ENCODE measurements at regions not wholly inside any gene's neighbourhood (a gene's known extent, or its start where the extent isn't known, plus 50 kb on each side); places are given as distances from the start of the nearest gene placed in this dataset.

- ChIA-PET CTCF (interaction anchor here (0.9 kb wide), 1 partner anchor 45 kb away, joined by 3 read pairs; no protein-coding TSS in a partner anchor), POLR2A (no interaction called here)
- Histone ChIP-seq H3K4me1 (no peaks in the 10 kb centered on the region), H3K27ac (no peak overlapping the region), H3K4me3 (no peak overlapping the region), H3K9me3 (no peaks in the 10 kb centered on the region), H3K4me2 (no peak overlapping the region)
- no peak for TF ChIP-seq FOSL2 (IDR thresholded peaks at IDR 0.05)
- TF ChIP-seq FOSL2 (CRISPR knock-in tag; IDR thresholded peaks at IDR 0.05) = peak; percentile 33; the same call in 1 of the 2 replicates
- no peak for TF ChIP-seq HDAC2 (IDR thresholded peaks at IDR 0.05)
- ATAC-seq (no peak), DNase-seq (ENCODE audit: low read depth in 1 of 2, low spot score in 1 of 2) (no peak), FAIRE-seq (no peak)
- WGBS (ENCODE audit: missing lambda C conversion rate) = 45% methylated on average over 2 of the region's 2 CpGs
Measured at GRCh38 chr1:98422816-98423215, 238.7 kb upstream of the SNX7 start.

GRCh38 chr1:98421085-98421435 lies 240.5 kb upstream of the SNX7 start:
- WGBS (ENCODE audit: missing lambda C conversion rate) = 87% methylated on average over 2 of the region's 2 CpGs
- Histone ChIP-seq H3K4me2 (no peak overlapping the region), H3K27ac (no peak overlapping the region), H3K4me1 (no peaks in the 10 kb centered on the region), H3K4me3 (no peak overlapping the region), H3K9me3 (no peaks in the 10 kb centered on the region)
- ChIA-PET CTCF (no interaction called here), POLR2A (no interaction called here)
- ATAC-seq = no peak
- TF ChIP-seq TFCP2L1 (CRISPR knock-in tag; IDR thresholded peaks at IDR 0.05) (no peak), CHD2 (IDR thresholded peaks at IDR 0.05; ENCODE audit: low read length, partially characterized antibody) (no peak), HOXA7 (CRISPR knock-in tag; IDR thresholded peaks at IDR 0.05) (no peak), REST (IDR thresholded peaks at IDR 0.05) (no peak), POLR2AphosphoS2 (conservative IDR thresholded peaks at IDR 0.05; ENCODE audit: low read length) (no peak), CEBPB (IDR thresholded peaks at IDR 0.05) (no peak), ELK1 (IDR thresholded peaks at IDR 0.05; ENCODE audit: low read depth, low read length) (no peak), RCOR1 (IDR thresholded peaks at IDR 0.05; ENCODE audit: low read depth, low read length) (no peak), USF2 (IDR thresholded peaks at IDR 0.05) (no peak), JUNB (IDR thresholded peaks at IDR 0.05) (no peak), EHF (CRISPR knock-in tag; IDR thresholded peaks at IDR 0.05) (no peak), MAX (IDR thresholded peaks at IDR 0.05) (no peak), BHLHE40 (IDR thresholded peaks at IDR 0.05; ENCODE audit: low read depth, low read length) (no peak), HMGXB4 (CRISPR knock-in tag; IDR thresholded peaks at IDR 0.05; ENCODE audit: borderline replicate concordance) (no peak), MAFK (IDR thresholded peaks at IDR 0.05; ENCODE audit: partially characterized antibody) (no peak), KDM1A (IDR thresholded peaks at IDR 0.05; ENCODE audit: low read depth) (no peak), ZFP36 (IDR thresholded peaks at IDR 0.05; ENCODE audit: borderline replicate concordance, partially characterized antibody) (no peak), HOXB13 (CRISPR knock-in tag; IDR thresholded peaks at IDR 0.05; ENCODE audit: low read depth) (no peak)
- FAIRE-seq = no peak
- DNase-seq (ENCODE audit: low read depth in 1 of 2, low spot score in 1 of 2) = no peak
